Left lung (tissue), 4 donors: ENCODE measurements at regions not wholly inside any gene's neighbourhood (a gene's known extent, or its start where the extent isn't known, plus 50 kb on each side); places are given as distances from the start of the nearest gene placed in this dataset.

ENCODE experiments used
- ATAC-seq: fragments of 200-7000 bp; cut with Tn5 transposase; one replicate; pipeline ENCODE4 v1.9.1; 2020; ENCODE audit warnings: moderate library complexity
- DNase-seq, 4 donors: peaks; one replicate each; pipeline ENCODE4 v3.0.0-alpha.2; 2013 to 2020
- H3K27ac ChIP-seq, 2 donors: fragments of 200-600 bp; sonication (generic) in 1 of 2; one replicate each; pipeline versions ENCODE4 v1.5.0 to v1.8.0; 2020 to 2021
- H3K27me3 ChIP-seq, 2 donors: fragments of 200-600 bp; sonication (generic) in 1 of 2; one replicate each; pipeline versions ENCODE4 v1.5.0 to v1.8.0; 2020 to 2021
- H3K36me3 ChIP-seq, 2 donors: fragments of 200-600 bp; sonication (generic) in 1 of 2; one replicate each; pipeline versions ENCODE4 v1.5.0 to v1.8.0; 2020 to 2021
- H3K4me1 ChIP-seq, 2 donors: fragments of 200-600 bp; one replicate each; pipeline ENCODE4 v1.8.0; 2021
- H3K4me3 ChIP-seq, 2 donors: fragments of 200-600 bp; sonication (generic) in 1 of 2; one replicate each; pipeline versions ENCODE4 v1.5.0 to v1.8.0; 2020 to 2021; ENCODE audit warnings: mild to moderate bottlenecking in 1 of 2
- H3K9me3 ChIP-seq, 2 donors: fragments of 200-600 bp; sonication (generic) in 1 of 2; one replicate each; pipeline versions ENCODE4 v1.5.0 to v1.8.0; 2020 to 2021
- intact Hi-C, 2 donors: fragments of 100-400 bp; cut with DNase I; formaldehyde crosslinking; loops; one replicate each; pipeline versions ENCODE4 v1.11.2 to v1.14.2; 2022
- TF ChIP-seq, protein P1 (sequence below), 2 donors: fragments of 200-600 bp; sonication (generic) in 1 of 2; IDR thresholded peaks; one replicate each; pipeline versions ENCODE4 v1.5.0 to v1.8.0; 2021; ENCODE audit warnings: antibody characterized with exemption in 2 of 2
- donor health status: DM: no; HTN: yes; CAD: no.
- donor health status: DM: no; HTN: no; CAD: no.

GRCh38 chr3:157606011-157606851 lies 103.0 kb upstream of the VEPH1 start:
- TF ChIP-seq, protein P1, sequence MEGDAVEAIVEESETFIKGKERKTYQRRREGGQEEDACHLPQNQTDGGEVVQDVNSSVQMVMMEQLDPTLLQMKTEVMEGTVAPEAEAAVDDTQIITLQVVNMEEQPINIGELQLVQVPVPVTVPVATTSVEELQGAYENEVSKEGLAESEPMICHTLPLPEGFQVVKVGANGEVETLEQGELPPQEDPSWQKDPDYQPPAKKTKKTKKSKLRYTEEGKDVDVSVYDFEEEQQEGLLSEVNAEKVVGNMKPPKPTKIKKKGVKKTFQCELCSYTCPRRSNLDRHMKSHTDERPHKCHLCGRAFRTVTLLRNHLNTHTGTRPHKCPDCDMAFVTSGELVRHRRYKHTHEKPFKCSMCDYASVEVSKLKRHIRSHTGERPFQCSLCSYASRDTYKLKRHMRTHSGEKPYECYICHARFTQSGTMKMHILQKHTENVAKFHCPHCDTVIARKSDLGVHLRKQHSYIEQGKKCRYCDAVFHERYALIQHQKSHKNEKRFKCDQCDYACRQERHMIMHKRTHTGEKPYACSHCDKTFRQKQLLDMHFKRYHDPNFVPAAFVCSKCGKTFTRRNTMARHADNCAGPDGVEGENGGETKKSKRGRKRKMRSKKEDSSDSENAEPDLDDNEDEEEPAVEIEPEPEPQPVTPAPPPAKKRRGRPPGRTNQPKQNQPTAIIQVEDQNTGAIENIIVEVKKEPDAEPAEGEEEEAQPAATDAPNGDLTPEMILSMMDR (IDR thresholded peaks at IDR 0.05): peak; percentile 56 to 77
- Histone ChIP-seq H3K27ac (no peak overlapping the region), H3K9me3 (no peaks in the 10 kb centered on the region), H3K4me3 (no peak overlapping the region), H3K4me1 (no peaks in the 10 kb centered on the region), H3K36me3 (no peaks in the 10 kb centered on the region), H3K27me3 (no peaks in the 10 kb centered on the region)
- ATAC-seq: peak; percentile 91
- DNase-seq: peak; percentile 34 to 71 (median 49)
- intact Hi-C loops: no loop called here

DNA sequence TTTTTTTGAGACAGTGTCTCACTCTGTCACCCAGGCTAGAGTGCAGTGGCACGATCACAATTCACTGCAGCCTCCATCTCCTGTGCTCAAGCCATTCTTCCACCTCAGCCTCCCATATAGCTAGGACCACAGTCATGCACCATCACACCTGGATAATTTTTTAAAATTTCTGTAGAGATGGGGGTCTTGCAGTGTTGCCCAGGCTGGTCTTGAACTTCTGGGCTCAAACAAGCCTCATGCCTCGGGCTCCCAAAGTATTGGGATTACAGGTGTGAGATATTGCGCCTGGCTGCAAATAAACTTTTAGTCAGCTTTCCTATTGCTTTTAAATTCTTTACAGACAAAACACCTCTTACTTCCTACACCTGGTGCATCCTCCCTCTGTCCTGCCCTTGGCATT lies 102.1 kb upstream of the VEPH1 start:
- Histone ChIP-seq H3K27me3 (no peaks in the 10 kb centered on the region), H3K9me3 (no peaks in the 10 kb centered on the region), H3K4me3 (no peak overlapping the region), H3K27ac (no peak overlapping the region), H3K4me1 (no peaks in the 10 kb centered on the region), H3K36me3 (no peaks in the 10 kb centered on the region)
- intact Hi-C loops: no loop called here
- TF ChIP-seq, protein P1 (IDR thresholded peaks at IDR 0.05): no peak
- ATAC-seq: no peak
- no peak for DNase-seq

- Histone ChIP-seq H3K4me1 (no peaks in the 10 kb centered on the region), H3K36me3 (no peaks in the 10 kb centered on the region), H3K4me3 (no peak overlapping the region), H3K27me3 (no peaks in the 10 kb centered on the region), H3K27ac (no peak overlapping the region), H3K9me3 (no peaks in the 10 kb centered on the region)
- DNase-seq: no peak
- intact Hi-C loops: no loop called here
- TF ChIP-seq, protein P1 (IDR thresholded peaks at IDR 0.05): no peak
- ATAC-seq: no peak
Measured at GRCh38 chr3:157602424-157602823, 99.2 kb upstream of the VEPH1 start.

- H3K4me3 ChIP-seq: no peak overlapping the region
- no peak for ATAC-seq
- no peaks in the 10 kb centered on the region for H3K4me1 ChIP-seq
- no peaks in the 10 kb centered on the region for H3K9me3 ChIP-seq
- intact Hi-C loops: no loop called here
- no peak for DNase-seq
- TF ChIP-seq, protein P1 (IDR thresholded peaks at IDR 0.05): no peak
- H3K27me3 ChIP-seq: peaks cover 0 to 4% of the 10 kb centered on the region in 2 donors
- no peak overlapping the region for H3K27ac ChIP-seq
- H3K36me3 ChIP-seq: no peaks in the 10 kb centered on the region
Measured at GRCh38 chr3:157595259-157595658, 92.0 kb upstream of the VEPH1 start.

- DNase-seq: peak in 2 of 4 donors; percentile 47 to 76
- H3K27me3 ChIP-seq: peaks cover 0 to 4% of the 10 kb centered on the region in 2 donors
- TF ChIP-seq, protein P1 (IDR thresholded peaks at IDR 0.05): no peak
- H3K4me3 ChIP-seq: no peak overlapping the region
- intact Hi-C loops: no loop called here
- no peaks in the 10 kb centered on the region for H3K4me1 ChIP-seq
- no peak overlapping the region for H3K27ac ChIP-seq
- no peaks in the 10 kb centered on the region for H3K36me3 ChIP-seq
- H3K9me3 ChIP-seq: no peaks in the 10 kb centered on the region
- ATAC-seq: peak; percentile 23
Measured at GRCh38 chr3:157594413-157594812, 91.2 kb upstream of the VEPH1 start.
